SK-N-SH treated with all-trans-retinoic acid at 6 μM for 48 hours (cell line): ENCODE measurements at regions not wholly inside any gene's neighbourhood (a gene's known extent, or its start where the extent isn't known, plus 50 kb on each side); places are given as distances from the start of the nearest gene placed in this dataset.

ENCODE experiments used
- BACH2 ChIP-seq: fragments of 250-450 bp; sonication (Bioruptor Pico); IDR thresholded peaks from 2 replicates; pipeline ENCODE4 v1.9.0; 2021; ENCODE audit warnings: mild to moderate bottlenecking, borderline replicate concordance
- PPARA ChIP-seq: fragments of 250-450 bp; sonication (Bioruptor Pico); IDR thresholded peaks from 2 replicates; pipeline ENCODE4 v1.5.0; 2020; ENCODE audit warnings: mild to moderate bottlenecking, borderline replicate concordance
- RARB ChIP-seq: fragments of 250-450 bp; sonication (Bioruptor Pico); IDR thresholded peaks from 2 replicates; pipeline ENCODE4 v1.8.0; 2021; ENCODE audit warnings: mild to moderate bottlenecking, moderate library complexity
- ZFP3 ChIP-seq: fragments of 250-450 bp; sonication (Bioruptor Pico); IDR thresholded peaks from 2 replicates; pipeline ENCODE4 v1.5.0; 2020; ENCODE audit warnings: mild to moderate bottlenecking, moderate library complexity
- TF ChIP-seq, protein P1 (sequence below): fragments of 250-450 bp; sonication (Bioruptor Pico); IDR thresholded peaks from 2 replicates; pipeline ENCODE4 v1.5.1; 2020; ENCODE audit warnings: low read depth, mild to moderate bottlenecking, moderate library complexity
- TF ChIP-seq, protein P2 (sequence below): fragments of 250-450 bp; sonication (Bioruptor Pico); IDR thresholded peaks from 2 replicates; pipeline ENCODE4 v1.5.1; 2021; ENCODE audit warnings: mild to moderate bottlenecking, moderate library complexity
- TF ChIP-seq, protein P3 (sequence below): fragments of 250-450 bp; sonication (Bioruptor Pico); IDR thresholded peaks from 2 replicates; pipeline ENCODE4 v1.8.0; 2020; ENCODE audit warnings: mild to moderate bottlenecking, moderate library complexity, borderline replicate concordance

DNA sequence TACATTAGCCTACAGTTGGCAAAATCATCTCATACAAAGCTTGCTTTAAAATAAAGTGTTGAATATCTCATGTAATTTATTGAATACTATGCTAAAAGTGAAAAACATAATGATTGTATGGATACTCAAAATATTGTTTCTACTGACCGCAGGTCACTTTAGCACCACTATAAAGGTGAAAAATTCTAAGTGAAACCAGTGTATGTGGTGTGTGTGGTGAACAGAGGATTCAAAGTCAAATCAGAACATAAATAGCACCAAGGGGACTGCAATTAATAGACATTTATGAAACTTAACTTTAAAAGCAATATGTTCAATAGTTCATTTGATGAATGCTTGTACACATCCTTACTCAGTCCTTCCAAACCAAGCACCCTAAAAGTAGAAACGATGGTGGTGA lies 145.8 kb downstream of the AKAIN1 start:
- TF ChIP-seq PPARA (no peak), ZFP3 (no peak), RARB (CRISPR knock-in tag) (no peak), BACH2 (CRISPR knock-in tag) (no peak)
- TF ChIP-seq, protein P1, sequence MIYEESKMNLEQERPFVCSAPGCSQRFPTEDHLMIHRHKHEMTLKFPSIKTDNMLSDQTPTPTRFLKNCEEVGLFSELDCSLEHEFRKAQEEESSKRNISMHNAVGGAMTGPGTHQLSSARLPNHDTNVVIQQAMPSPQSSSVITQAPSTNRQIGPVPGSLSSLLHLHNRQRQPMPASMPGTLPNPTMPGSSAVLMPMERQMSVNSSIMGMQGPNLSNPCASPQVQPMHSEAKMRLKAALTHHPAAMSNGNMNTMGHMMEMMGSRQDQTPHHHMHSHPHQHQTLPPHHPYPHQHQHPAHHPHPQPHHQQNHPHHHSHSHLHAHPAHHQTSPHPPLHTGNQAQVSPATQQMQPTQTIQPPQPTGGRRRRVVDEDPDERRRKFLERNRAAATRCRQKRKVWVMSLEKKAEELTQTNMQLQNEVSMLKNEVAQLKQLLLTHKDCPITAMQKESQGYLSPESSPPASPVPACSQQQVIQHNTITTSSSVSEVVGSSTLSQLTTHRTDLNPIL (CRISPR knock-in tag), result no peak
- TF ChIP-seq, protein P2, sequence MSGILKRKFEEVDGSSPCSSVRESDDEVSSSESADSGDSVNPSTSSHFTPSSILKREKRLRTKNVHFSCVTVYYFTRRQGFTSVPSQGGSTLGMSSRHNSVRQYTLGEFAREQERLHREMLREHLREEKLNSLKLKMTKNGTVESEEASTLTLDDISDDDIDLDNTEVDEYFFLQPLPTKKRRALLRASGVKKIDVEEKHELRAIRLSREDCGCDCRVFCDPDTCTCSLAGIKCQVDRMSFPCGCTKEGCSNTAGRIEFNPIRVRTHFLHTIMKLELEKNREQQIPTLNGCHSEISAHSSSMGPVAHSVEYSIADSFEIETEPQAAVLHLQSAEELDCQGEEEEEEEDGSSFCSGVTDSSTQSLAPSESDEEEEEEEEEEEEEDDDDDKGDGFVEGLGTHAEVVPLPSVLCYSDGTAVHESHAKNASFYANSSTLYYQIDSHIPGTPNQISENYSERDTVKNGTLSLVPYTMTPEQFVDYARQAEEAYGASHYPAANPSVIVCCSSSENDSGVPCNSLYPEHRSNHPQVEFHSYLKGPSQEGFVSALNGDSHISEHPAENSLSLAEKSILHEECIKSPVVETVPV (CRISPR knock-in tag), result no peak
- TF ChIP-seq, protein P3, sequence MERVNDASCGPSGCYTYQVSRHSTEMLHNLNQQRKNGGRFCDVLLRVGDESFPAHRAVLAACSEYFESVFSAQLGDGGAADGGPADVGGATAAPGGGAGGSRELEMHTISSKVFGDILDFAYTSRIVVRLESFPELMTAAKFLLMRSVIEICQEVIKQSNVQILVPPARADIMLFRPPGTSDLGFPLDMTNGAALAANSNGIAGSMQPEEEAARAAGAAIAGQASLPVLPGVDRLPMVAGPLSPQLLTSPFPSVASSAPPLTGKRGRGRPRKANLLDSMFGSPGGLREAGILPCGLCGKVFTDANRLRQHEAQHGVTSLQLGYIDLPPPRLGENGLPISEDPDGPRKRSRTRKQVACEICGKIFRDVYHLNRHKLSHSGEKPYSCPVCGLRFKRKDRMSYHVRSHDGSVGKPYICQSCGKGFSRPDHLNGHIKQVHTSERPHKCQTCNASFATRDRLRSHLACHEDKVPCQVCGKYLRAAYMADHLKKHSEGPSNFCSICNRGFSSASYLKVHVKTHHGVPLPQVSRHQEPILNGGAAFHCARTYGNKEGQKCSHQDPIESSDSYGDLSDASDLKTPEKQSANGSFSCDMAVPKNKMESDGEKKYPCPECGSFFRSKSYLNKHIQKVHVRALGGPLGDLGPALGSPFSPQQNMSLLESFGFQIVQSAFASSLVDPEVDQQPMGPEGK (CRISPR knock-in tag), result no peak
